ENCODE measurements at regions not wholly inside any gene's neighbourhood (a gene's known extent, or its start where the extent isn't known, plus 50 kb on each side); places are given as distances from the start of the nearest gene placed in this dataset.
A peak's percentile ranks its signal among the peaks of the same experiment; 100 is the strongest.

DNA sequence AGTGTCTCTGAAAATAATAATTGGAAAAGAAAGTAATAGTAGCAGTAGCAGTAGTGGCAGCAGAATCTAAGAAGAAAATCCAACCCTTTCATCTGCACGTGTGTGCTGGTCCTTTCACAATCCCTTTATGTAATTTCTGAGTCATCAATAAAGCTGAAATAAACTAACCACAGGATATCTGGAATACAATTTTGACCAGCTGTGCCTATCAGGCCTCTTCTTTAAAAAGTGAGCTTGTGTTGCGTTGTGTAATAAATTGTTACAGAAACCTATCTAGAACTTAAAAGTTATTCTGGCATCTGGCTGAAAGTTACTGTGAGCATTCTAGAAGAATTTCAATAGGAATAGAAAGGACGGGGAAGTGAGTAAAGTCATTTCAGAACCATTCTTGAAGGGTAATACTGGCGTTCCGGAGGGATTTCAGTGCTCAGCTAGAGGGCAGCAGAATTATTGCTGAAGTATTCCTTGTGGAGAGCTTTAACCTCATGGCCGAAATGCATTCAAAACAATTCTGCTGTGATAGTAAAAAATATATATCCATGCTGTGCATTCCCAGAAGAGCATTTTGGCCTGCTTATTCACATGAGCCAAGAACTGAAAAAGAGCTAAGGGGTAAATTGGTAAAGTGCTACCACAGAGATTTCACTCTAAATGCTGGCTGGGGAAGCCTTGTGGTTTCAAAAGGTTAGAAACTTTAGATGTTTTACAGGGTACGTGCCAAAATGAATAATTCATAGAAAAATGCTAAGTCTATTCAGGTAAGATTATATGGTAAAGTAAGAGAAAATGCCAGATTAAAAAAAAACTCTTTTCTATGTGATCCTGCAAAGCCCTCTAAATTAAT lies 260.6 kb downstream of the NKX6-1 start:
- H3K4me3 ChIP-seq (ENCODE audit: control insufficient read depth, low read depth, low read length) = no peak overlapping the region
- DNase-seq (ENCODE audit: low read depth) = peak; percentile 45
- TF ChIP-seq, protein P1, sequence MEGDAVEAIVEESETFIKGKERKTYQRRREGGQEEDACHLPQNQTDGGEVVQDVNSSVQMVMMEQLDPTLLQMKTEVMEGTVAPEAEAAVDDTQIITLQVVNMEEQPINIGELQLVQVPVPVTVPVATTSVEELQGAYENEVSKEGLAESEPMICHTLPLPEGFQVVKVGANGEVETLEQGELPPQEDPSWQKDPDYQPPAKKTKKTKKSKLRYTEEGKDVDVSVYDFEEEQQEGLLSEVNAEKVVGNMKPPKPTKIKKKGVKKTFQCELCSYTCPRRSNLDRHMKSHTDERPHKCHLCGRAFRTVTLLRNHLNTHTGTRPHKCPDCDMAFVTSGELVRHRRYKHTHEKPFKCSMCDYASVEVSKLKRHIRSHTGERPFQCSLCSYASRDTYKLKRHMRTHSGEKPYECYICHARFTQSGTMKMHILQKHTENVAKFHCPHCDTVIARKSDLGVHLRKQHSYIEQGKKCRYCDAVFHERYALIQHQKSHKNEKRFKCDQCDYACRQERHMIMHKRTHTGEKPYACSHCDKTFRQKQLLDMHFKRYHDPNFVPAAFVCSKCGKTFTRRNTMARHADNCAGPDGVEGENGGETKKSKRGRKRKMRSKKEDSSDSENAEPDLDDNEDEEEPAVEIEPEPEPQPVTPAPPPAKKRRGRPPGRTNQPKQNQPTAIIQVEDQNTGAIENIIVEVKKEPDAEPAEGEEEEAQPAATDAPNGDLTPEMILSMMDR (IDR thresholded peaks at IDR 0.05; ENCODE audit: control insufficient read depth, insufficient read depth, low read depth, low read length, missing control alignments) = no peak

- DNase-seq (ENCODE audit: low read depth) = no peak
- no peak overlapping the region for H3K4me3 ChIP-seq (ENCODE audit: control insufficient read depth, low read depth, low read length)
- TF ChIP-seq, protein P1 (IDR thresholded peaks at IDR 0.05; ENCODE audit: control insufficient read depth, insufficient read depth, low read depth, low read length, missing control alignments) = no peak
Observed at GRCh38 chr4:84237008-84237407, 262.1 kb downstream of the NKX6-1 start.

GRCh38 chr4:84235126-84235944 lies 263.8 kb downstream of the NKX6-1 start:
- DNase-seq (ENCODE audit: low read depth) = no peak
- TF ChIP-seq, protein P1 (IDR thresholded peaks at IDR 0.05; ENCODE audit: control insufficient read depth, insufficient read depth, low read depth, low read length, missing control alignments) = no peak
- no peak overlapping the region for H3K4me3 ChIP-seq (ENCODE audit: control insufficient read depth, low read depth, low read length)

DNA sequence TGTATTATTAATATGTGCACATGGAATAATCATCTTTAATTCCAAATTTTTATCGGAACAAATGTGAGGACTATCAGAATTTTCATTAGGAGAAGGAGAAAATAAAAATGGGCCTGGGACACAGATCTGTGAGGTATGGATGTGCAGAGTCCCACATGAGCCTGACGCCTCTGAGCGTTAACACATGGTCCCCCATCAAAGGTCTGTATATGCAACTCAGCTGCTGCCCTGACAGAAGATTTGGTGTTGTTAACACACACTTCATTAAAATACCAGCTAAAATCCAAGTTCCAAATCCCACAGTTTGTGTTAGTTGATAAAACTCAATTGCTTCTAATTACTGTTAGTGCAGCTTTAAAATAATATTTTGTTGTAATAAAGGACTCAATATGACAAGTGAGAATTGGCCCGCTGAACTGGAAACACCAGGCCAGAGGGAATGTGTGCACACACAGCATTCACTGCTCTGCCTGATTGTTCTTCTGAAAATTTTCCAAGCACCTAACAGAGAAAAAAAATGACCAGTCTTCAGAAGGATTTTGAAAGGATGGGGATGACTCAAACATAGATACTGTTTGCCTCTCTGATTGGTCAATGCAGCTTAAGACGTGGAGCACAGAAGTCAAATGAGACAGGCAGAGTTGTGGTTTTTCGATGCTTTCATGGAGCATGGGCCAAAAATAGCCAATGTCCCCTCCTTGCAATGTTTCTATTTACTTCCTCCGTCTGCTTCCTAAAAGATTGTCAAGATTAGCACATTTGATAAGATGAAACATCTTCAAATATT lies 266.6 kb downstream of the NKX6-1 start:
- no peak for DNase-seq (ENCODE audit: low read depth)
- TF ChIP-seq, protein P1 (IDR thresholded peaks at IDR 0.05; ENCODE audit: control insufficient read depth, insufficient read depth, low read depth, low read length, missing control alignments) = no peak

GRCh38 chr4:84231539-84232055 lies 267.5 kb downstream of the NKX6-1 start:
- H3K4me3 ChIP-seq (ENCODE audit: control insufficient read depth, low read depth, low read length) = no peak overlapping the region
- TF ChIP-seq, protein P1 (IDR thresholded peaks at IDR 0.05; ENCODE audit: control insufficient read depth, insufficient read depth, low read depth, low read length, missing control alignments) = no peak
- no peak for DNase-seq (ENCODE audit: low read depth)

More for the DNA sequence above, 266.6 kb downstream of the NKX6-1 start:
- H3K4me3 ChIP-seq (ENCODE audit: control insufficient read depth, low read depth, low read length) = no peak overlapping the region

GRCh38 chr4:84224522-84224921 lies 274.6 kb downstream of the NKX6-1 start:
- no peak overlapping the region for H3K4me3 ChIP-seq (ENCODE audit: control insufficient read depth, low read depth, low read length)

More at GRCh38 chr4:84224522-84224921, 274.6 kb downstream of the NKX6-1 start:
- no peak for DNase-seq (ENCODE audit: low read depth)
- TF ChIP-seq, protein P1 (IDR thresholded peaks at IDR 0.05; ENCODE audit: control insufficient read depth, insufficient read depth, low read depth, low read length, missing control alignments) = no peak

All from AG09309 (cell line).